ENCODE measurements at regions not wholly inside any gene's neighbourhood (a gene's known extent, or its start where the extent isn't known, plus 50 kb on each side); places are given as distances from the start of the nearest gene placed in this dataset.

DNA sequence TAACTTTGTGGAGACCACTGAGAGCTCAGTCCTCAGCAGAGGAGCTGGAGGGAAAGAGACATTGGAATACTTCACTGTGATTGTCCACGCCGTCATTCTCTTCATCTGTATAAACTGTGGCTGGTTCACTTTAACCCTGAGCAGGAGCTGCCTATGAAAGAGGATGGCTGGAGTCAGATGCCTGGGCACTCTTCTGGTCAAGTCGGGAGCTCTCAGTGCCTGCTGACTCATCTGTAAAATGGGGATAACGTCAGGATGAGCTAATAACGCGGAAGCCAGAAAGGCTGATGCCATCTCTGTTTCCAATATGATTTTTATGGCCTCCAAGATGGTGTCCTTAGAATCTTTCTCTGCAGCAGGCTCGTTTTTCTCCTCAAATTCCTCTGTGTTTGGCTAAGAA lies 51.6 kb upstream of the MRPS22 start:
- no peak overlapping the region for H4K8ac ChIP-seq (replicated peaks; ENCODE audit: insufficient read length, low read depth, low read length)
- H4K91ac ChIP-seq (ENCODE audit: insufficient read length, low read depth, low read length), result no peak overlapping the region
- H3K18ac ChIP-seq (ENCODE audit: insufficient read length, low read depth, low read length), result no peak overlapping the region
- Mint-ChIP-seq H3K36me3 (ENCODE audit: insufficient read depth in 1 of 3, low read depth in 3 of 3) (no peaks in the 10 kb centered on the region), H3K27me3 (ENCODE audit: low read depth) (peaks cover 13% of the 10 kb centered on the region; the same call in 1 of the 2 replicates), H3K27ac (no peak overlapping the region; a peak in 1 of 7 replicates), H3K4me1 (no peaks in the 10 kb centered on the region), H3K4me3 (no peak overlapping the region), H3K9me3 (no peaks in the 10 kb centered on the region)
- H2BK15ac ChIP-seq (ENCODE audit: low read depth, low read length), result no peak overlapping the region
- H3K79me1 ChIP-seq (ENCODE audit: insufficient read depth, low read depth, low read length, poor library complexity, severe bottlenecking), result no peaks in the 10 kb centered on the region
- no peaks in the 10 kb centered on the region for H3K23me2 ChIP-seq (ENCODE audit: insufficient read length, low read depth, low read length, poor library complexity, severe bottlenecking)
- no peak overlapping the region for H2BK5ac ChIP-seq (ENCODE audit: insufficient read length, low read length)
- no peaks in the 10 kb centered on the region for H3K79me2 ChIP-seq (ENCODE audit: insufficient read depth, low read length)
- H3K23ac ChIP-seq (ENCODE audit: insufficient read length, low read depth, low read length), result no peak overlapping the region
- no peak overlapping the region for H2BK120ac ChIP-seq (ENCODE audit: low read depth, low read length, poor library complexity, severe bottlenecking)
- H3K9me3 ChIP-seq (ENCODE audit: control insufficient read depth, low read depth, low read length), result no peaks in the 10 kb centered on the region
- H3K4me1 ChIP-seq (ENCODE audit: insufficient read depth, low read length), result no peaks in the 10 kb centered on the region
- H4K20me1 ChIP-seq (ENCODE audit: control insufficient read depth, insufficient read depth, insufficient read length), result no peaks in the 10 kb centered on the region
- H4K5ac ChIP-seq (ENCODE audit: insufficient read length, low read depth, low read length), result no peak overlapping the region
- no peak overlapping the region for H3K27ac ChIP-seq (ENCODE audit: insufficient read length, low read depth, low read length)
- H3K4me2 ChIP-seq (ENCODE audit: insufficient read depth, insufficient read length, low read length), result no peak overlapping the region
- no peak overlapping the region for H3K14ac ChIP-seq (ENCODE audit: insufficient read depth, low read length)
- H3K56ac ChIP-seq (ENCODE audit: insufficient read length, low read depth, low read length), result no peak overlapping the region
- TF ChIP-seq, protein P1, sequence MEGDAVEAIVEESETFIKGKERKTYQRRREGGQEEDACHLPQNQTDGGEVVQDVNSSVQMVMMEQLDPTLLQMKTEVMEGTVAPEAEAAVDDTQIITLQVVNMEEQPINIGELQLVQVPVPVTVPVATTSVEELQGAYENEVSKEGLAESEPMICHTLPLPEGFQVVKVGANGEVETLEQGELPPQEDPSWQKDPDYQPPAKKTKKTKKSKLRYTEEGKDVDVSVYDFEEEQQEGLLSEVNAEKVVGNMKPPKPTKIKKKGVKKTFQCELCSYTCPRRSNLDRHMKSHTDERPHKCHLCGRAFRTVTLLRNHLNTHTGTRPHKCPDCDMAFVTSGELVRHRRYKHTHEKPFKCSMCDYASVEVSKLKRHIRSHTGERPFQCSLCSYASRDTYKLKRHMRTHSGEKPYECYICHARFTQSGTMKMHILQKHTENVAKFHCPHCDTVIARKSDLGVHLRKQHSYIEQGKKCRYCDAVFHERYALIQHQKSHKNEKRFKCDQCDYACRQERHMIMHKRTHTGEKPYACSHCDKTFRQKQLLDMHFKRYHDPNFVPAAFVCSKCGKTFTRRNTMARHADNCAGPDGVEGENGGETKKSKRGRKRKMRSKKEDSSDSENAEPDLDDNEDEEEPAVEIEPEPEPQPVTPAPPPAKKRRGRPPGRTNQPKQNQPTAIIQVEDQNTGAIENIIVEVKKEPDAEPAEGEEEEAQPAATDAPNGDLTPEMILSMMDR (conservative IDR thresholded peaks at IDR 0.05), result no peak
- no peak overlapping the region for H3T11ph ChIP-seq (ENCODE audit: low read length)
- DNase-seq, result no peak
- H2BK12ac ChIP-seq (ENCODE audit: insufficient read length, low read depth, low read length), result no peak overlapping the region
- no CpG with 5 or more reads among the region's 7 CpGs for WGBS (ENCODE audit: extremely low coverage, insufficient read length, low lambda C conversion rate)
- no peak overlapping the region for H2AFZ ChIP-seq (ENCODE audit: low read length)
- no peaks in the 10 kb centered on the region for H3K27me3 ChIP-seq (ENCODE audit: insufficient read depth, low read length)
- H3K4ac ChIP-seq (ENCODE audit: low read depth, low read length), result no peak overlapping the region
- no peak overlapping the region for H2AK5ac ChIP-seq (ENCODE audit: insufficient read length, low read length)
- no peak overlapping the region for H3K9ac ChIP-seq (ENCODE audit: extremely low read depth, insufficient read length, low read length)
- no peak overlapping the region for H2BK20ac ChIP-seq (ENCODE audit: low read depth, low read length, poor library complexity, severe bottlenecking)
